Right lobe of liver (tissue), 6 donors: ENCODE measurements at regions not wholly inside any gene's neighbourhood (a gene's known extent, or its start where the extent isn't known, plus 50 kb on each side); places are given as distances from the start of the nearest gene placed in this dataset.

ENCODE experiments used
- ATAC-seq, 4 donors: fragments of 200-7000 bp; cut with Tn5 transposase; one replicate each; pipeline ENCODE4 v1.9.1; 2020; ENCODE audit warnings: mild to moderate bottlenecking in 4 of 4, moderate library complexity in 4 of 4
- DNase-seq, 3 donors: peaks; one replicate each; pipeline ENCODE4 v3.0.0-alpha.2; 2020
- H3K27ac ChIP-seq, 3 donors: fragments of 200-600 bp; one replicate each; pipeline ENCODE4 v1.8.0; 2022
- H3K27me3 ChIP-seq, 2 donors: fragments of 200-600 bp; one replicate each; pipeline ENCODE4 v1.8.0; 2022
- H3K36me3 ChIP-seq, 4 donors: fragments of 200-600 bp; sonication (generic) in 1 of 4; one replicate each; pipeline versions ENCODE4 v1.5.1 to v1.8.0; 2017 to 2022; ENCODE audit warnings: control low read depth in 1 of 4
- H3K4me1 ChIP-seq, 4 donors: fragments of 200-600 bp; sonication (generic) in 1 of 4; one replicate each; pipeline versions ENCODE4 v1.5.1 to v1.8.0; 2017 to 2022; ENCODE audit warnings: control low read depth in 1 of 4
- H3K4me3 ChIP-seq, 3 donors: fragments of 200-600 bp; one replicate each; pipeline ENCODE4 v1.8.0; 2022
- H3K9me3 ChIP-seq, 4 donors: fragments of 200-600 bp; sonication (generic) in 1 of 4; one replicate each; pipeline versions ENCODE4 v1.5.1 to v1.8.0; 2017 to 2022; ENCODE audit warnings: control low read depth in 1 of 4
- POLR2A ChIP-seq: fragments of 450-650 bp; IDR thresholded peaks from one replicate; pipeline ENCODE4 v1.6.1; 2017; ENCODE audit warnings: antibody characterized with exemption, mild to moderate bottlenecking
- WGBS: methylation state at CpG from one replicate; pipeline ENCODE4 v1.1.6; 2018; ENCODE audit warnings: low coverage, low lambda C conversion rate; ENCODE audit not compliant: insufficient coverage; ENCODE audit errors: missing lambda C conversion rate; 5-methylcytosine and 5-hydroxymethylcytosine counted together
- intact Hi-C, 2 donors: fragments of 100-400 bp; cut with DNase I; formaldehyde crosslinking; loops; one replicate each; pipeline versions ENCODE4 v1.11.2 to v1.14.1; 2022
- TF ChIP-seq, protein P1 (sequence below), 4 donors: fragments of 200-600 bp in 3 of 4; fragments of 450-650 bp in 1 of 4; IDR thresholded peaks; one replicate each; pipeline versions ENCODE4 v1.5.1 to v1.8.0; 2016 to 2022; ENCODE audit warnings: antibody characterized with exemption in 4 of 4, mild to moderate bottlenecking in 2 of 4
- donor health status: DM: no; HTN: yes; CAD: no.
- donor health status: DM: no; HTN: no; CAD: no.
- donor health status: DM: no; HTN: no; CAD: no.
- donor health status: DM: no; HTN: yes; CAD: no.
- donor health status: DM: no; HTN: yes; CAD: no.

DNA sequence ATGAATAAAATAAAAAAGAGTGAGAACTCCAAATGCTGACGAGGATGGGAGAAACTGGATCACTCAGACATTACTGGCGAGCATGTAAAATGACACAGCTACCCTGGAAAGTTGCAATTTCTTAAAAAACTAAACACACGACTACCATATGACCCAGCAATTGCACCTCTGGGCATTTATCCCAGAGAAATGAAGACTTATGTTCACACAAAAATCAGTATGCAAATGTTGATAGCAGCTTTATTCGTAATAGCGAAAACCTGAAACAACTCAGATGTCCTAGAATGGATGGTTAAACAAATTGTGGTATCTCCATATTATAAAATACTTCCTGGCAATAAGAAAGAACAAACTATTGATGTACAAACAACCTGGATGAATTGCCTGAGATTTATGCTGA is 357.2 kb upstream of the ASIC2 start:
- TF ChIP-seq, protein P1, sequence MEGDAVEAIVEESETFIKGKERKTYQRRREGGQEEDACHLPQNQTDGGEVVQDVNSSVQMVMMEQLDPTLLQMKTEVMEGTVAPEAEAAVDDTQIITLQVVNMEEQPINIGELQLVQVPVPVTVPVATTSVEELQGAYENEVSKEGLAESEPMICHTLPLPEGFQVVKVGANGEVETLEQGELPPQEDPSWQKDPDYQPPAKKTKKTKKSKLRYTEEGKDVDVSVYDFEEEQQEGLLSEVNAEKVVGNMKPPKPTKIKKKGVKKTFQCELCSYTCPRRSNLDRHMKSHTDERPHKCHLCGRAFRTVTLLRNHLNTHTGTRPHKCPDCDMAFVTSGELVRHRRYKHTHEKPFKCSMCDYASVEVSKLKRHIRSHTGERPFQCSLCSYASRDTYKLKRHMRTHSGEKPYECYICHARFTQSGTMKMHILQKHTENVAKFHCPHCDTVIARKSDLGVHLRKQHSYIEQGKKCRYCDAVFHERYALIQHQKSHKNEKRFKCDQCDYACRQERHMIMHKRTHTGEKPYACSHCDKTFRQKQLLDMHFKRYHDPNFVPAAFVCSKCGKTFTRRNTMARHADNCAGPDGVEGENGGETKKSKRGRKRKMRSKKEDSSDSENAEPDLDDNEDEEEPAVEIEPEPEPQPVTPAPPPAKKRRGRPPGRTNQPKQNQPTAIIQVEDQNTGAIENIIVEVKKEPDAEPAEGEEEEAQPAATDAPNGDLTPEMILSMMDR (IDR thresholded peaks at IDR 0.05), result no peak
- TF ChIP-seq POLR2A, result no peak
- ATAC-seq (no peak), DNase-seq (no peak)
- 53% methylated on average over 5 of the region's 5 CpGs for WGBS
- no peak overlapping the region for H3K4me3 ChIP-seq
- no peaks in the 10 kb centered on the region for H3K36me3 ChIP-seq
- no peaks in the 10 kb centered on the region for H3K27me3 ChIP-seq
- intact Hi-C loops, result no loop called here
- H3K9me3 ChIP-seq, result no peaks in the 10 kb centered on the region
- no peaks in the 10 kb centered on the region for H3K4me1 ChIP-seq
- H3K27ac ChIP-seq, result no peak overlapping the region

DNA sequence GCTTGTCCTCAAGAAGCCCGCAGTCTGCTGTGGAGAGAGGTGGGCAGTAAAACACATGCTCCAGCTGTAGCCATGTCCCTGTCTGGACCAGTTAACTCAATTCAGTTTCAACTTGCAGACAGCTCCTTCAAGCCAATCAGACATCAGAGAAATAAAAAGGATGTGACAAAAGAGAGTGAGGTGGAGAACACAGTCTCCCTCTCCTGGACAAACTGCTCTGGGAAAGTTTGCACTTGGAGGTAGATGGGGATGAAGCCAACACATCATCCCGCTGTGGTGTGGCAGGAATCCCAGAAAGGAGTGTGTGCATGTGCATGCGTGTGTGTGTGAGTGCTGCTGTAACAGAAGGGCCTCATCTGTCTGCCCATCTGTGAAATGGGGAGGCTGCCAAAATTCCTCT is 358.6 kb upstream of the ASIC2 start:
- H3K9me3 ChIP-seq, result no peaks in the 10 kb centered on the region
- H3K4me1 ChIP-seq, result no peaks in the 10 kb centered on the region
- H3K27me3 ChIP-seq, result no peaks in the 10 kb centered on the region
- no peak overlapping the region for H3K27ac ChIP-seq
- intact Hi-C loops, result no loop called here
- H3K4me3 ChIP-seq, result no peak overlapping the region
- DNase-seq (no peak), ATAC-seq (no peak)
- H3K36me3 ChIP-seq, result no peaks in the 10 kb centered on the region
- TF ChIP-seq, protein P1 (IDR thresholded peaks at IDR 0.05), result no peak
- TF ChIP-seq POLR2A, result no peak
- WGBS, result 40% methylated on average over 2 of the region's 3 CpGs

DNA sequence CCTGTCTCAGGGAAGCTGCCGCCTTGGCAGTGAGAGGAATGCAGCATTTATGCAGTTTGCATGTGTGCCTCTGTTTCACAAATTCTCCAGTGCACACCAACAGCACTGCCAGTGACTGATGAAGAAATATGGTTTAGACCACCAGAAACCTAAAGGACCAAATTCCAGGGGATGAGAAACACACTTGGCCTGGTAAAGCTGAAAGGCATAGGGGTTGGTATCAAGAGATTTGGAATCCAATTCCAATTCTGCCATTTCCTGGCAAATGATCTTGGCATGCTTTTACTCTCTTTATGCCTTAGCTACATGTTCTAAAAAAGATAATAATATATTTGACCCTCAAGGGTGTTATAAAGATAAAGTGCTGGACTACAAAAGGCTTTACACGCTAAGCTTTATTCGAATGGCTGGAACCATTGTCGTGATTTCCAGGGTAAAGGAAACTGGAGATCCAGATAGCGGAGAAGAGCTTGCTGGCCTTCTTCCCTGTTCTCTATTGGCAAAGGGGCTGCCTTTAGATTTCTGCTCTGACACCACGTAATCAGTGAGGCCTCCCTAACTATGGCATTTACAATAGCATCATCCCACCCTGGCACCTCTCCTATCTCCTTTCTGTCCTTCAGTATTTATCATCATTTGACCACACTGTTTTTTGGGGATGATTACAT is 359.8 kb upstream of the ASIC2 start:
- TF ChIP-seq, protein P1 (IDR thresholded peaks at IDR 0.05), result no peak
- no peak for TF ChIP-seq POLR2A
- WGBS, result 70% methylated on average over 6 of the region's 6 CpGs
- DNase-seq (no peak), ATAC-seq (no peak)
- no peaks in the 10 kb centered on the region for H3K9me3 ChIP-seq
- intact Hi-C loops, result no loop called here
- no peak overlapping the region for H3K27ac ChIP-seq
- H3K36me3 ChIP-seq, result no peaks in the 10 kb centered on the region
- no peaks in the 10 kb centered on the region for H3K27me3 ChIP-seq
- H3K4me3 ChIP-seq, result no peak overlapping the region
- H3K4me1 ChIP-seq, result no peaks in the 10 kb centered on the region

DNA sequence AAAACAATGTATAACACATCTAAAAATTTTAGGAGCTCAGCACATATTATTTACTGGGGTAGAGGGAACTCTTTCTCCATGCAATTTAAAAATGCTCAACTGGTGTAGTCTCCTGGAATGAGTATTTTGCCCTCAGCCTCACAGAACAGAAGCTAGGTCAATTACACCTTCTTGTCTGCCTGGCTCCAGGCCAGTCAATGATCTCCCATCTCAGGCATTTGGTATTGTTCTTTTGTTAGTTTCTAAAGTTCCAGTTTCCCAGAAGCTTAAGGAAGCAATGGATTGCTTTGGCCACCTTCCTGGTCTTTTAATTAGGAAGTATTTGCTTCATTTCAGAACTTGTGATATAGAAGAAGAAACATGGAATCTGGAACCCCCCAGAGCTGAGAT is 360.3 kb upstream of the ASIC2 start:
- Histone ChIP-seq H3K27ac (no peak overlapping the region), H3K4me3 (no peak overlapping the region), H3K4me1 (no peaks in the 10 kb centered on the region), H3K36me3 (no peaks in the 10 kb centered on the region), H3K27me3 (no peaks in the 10 kb centered on the region), H3K9me3 (no peaks in the 10 kb centered on the region)
- TF ChIP-seq, protein P1 (IDR thresholded peaks at IDR 0.05), result no peak
- TF ChIP-seq POLR2A, result no peak
- ATAC-seq, result no peak
- no peak for DNase-seq
- intact Hi-C loops, result no loop called here

DNA sequence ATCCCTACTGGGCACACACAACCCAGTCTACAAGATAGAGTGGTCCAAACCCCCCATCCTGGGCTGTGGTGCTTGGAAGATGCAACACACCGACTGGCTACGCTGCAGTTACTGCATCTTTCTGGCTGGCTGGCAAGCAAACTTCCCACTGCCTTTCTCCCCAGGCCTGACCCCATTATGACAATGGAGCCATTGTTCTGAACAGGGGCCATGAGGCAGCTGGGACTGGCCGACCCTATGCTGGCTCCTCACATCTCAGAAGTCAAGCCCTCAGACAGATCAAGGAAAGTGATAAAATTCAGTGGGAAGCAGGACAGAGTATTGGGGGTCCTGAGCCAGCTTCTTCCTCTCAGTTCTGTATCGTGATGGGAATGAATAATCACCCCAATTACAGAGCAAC is 364.1 kb upstream of the ASIC2 start:
- no peak for DNase-seq
- intact Hi-C loops, result no loop called here
- Histone ChIP-seq H3K36me3 (no peaks in the 10 kb centered on the region), H3K4me1 (no peaks in the 10 kb centered on the region), H3K27ac (no peak overlapping the region), H3K27me3 (no peaks in the 10 kb centered on the region), H3K9me3 (no peaks in the 10 kb centered on the region), H3K4me3 (no peak overlapping the region)
- TF ChIP-seq POLR2A, result no peak
- TF ChIP-seq, protein P1 (IDR thresholded peaks at IDR 0.05), result no peak
- 31% methylated on average over 2 of the region's 4 CpGs for WGBS
- ATAC-seq, result no peak
